OCI-LY3 (cell line): ENCODE measurements at regions not wholly inside any gene's neighbourhood (a gene's known extent, or its start where the extent isn't known, plus 50 kb on each side); places are given as distances from the start of the nearest gene placed in this dataset.

Experiments
- H2AFZ ChIP-seq: fragments of 200-600, 300-600 bp; shearing (Covaris generic); 2 replicates; pipeline ENCODE4 v1.6.0; 2014; ENCODE audit warnings: antibody characterized with exemption, low read depth, low read length
- H3K27ac ChIP-seq: fragments of 200-600, 300-600 bp; sonication (generic); 2 replicates; pipeline ENCODE4 v1.5.1; 2014; ENCODE audit warnings: mild to moderate bottlenecking, low read length, moderate library complexity, mixed read lengths
- H3K27me3 ChIP-seq: fragments of 200-600, 300-600 bp; sonication (generic); 2 replicates; pipeline ENCODE4 v1.6.1; 2014; ENCODE audit warnings: low read depth, low read length, mixed read lengths
- H3K36me3 ChIP-seq: fragments of 200-600, 300-600 bp; sonication (generic); replicated peaks from 2 replicates; pipeline ENCODE3; 2014; ENCODE audit warnings: low read depth, low read length, mixed read lengths
- H3K4me1 ChIP-seq: fragments of 300-600, 200-600 bp; sonication (generic); 2 replicates; pipeline ENCODE4 v1.6.1; 2014; ENCODE audit warnings: low read length, mixed read lengths
- H3K4me2 ChIP-seq: fragments of 200-600, 300-600 bp; sonication (generic); 2 replicates; pipeline ENCODE4 v1.6.1; 2014; ENCODE audit warnings: low read length, mixed read lengths
- H3K4me3 ChIP-seq: fragments of 300-600, 200-600 bp; sonication (generic); 2 replicates; pipeline ENCODE4 v1.5.1; 2014; ENCODE audit warnings: antibody characterized with exemption, mild to moderate bottlenecking, low read length, moderate library complexity
- H3K79me2 ChIP-seq: fragments of 300-600, 200-600 bp; shearing (Covaris generic); 2 replicates; pipeline ENCODE4 v1.6.1; 2014; ENCODE audit warnings: mild to moderate bottlenecking, low read length, mixed read lengths
- H3K9ac ChIP-seq: fragments of 300-600, 200-600 bp; shearing (Covaris generic); 2 replicates; pipeline ENCODE4 v1.6.0; 2014; ENCODE audit warnings: mild to moderate bottlenecking, low read length, moderate library complexity
- H3K9me3 ChIP-seq: fragments of 200-600, 300-600 bp; shearing (Covaris generic); 2 replicates; pipeline ENCODE4 v1.6.1; 2014; ENCODE audit warnings: low read length, mixed read lengths; ENCODE audit not compliant: insufficient read depth
- H4K20me1 ChIP-seq: fragments of 200-600, 300-600 bp; sonication (generic); 2 replicates; pipeline ENCODE4 v1.6.1; 2016; ENCODE audit warnings: low read length, mixed read lengths; ENCODE audit not compliant: insufficient read depth
- EZH2phosphoT487 ChIP-seq: fragments of 200-600 bp; shearing (Covaris generic); IDR thresholded peaks from 2 replicates; pipeline ENCODE4 v1.6.1; 2018; ENCODE audit warnings: antibody characterized with exemption, mixed run types, low read depth
- TF ChIP-seq, protein P1 (sequence below): fragments of 200-600, 300-600 bp; sonication (generic); IDR thresholded peaks from 2 replicates; pipeline ENCODE4 v1.5.1; 2014; ENCODE audit warnings: antibody characterized with exemption, low read length, low read depth

DNA sequence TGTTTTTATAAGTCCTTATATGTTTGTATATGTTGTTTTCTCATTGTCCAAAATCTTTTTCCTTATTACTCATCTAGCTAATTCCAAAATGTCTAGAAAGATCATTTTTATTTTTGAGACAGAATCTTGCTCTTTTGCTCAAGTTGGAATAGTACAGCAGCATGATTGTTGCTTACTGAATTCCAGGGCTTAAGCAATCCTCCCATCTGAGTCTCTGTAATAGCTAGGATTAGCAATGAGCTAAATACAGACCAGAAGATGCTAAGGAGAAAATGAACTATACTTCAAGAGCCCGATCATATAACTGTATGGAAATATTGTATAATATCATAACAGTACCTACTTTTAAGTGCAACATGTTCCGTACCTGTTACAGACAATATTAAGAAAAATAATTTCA lies 1027.0 kb downstream of the STIM2 start:
- no peak for TF ChIP-seq EZH2phosphoT487
- TF ChIP-seq, protein P1, sequence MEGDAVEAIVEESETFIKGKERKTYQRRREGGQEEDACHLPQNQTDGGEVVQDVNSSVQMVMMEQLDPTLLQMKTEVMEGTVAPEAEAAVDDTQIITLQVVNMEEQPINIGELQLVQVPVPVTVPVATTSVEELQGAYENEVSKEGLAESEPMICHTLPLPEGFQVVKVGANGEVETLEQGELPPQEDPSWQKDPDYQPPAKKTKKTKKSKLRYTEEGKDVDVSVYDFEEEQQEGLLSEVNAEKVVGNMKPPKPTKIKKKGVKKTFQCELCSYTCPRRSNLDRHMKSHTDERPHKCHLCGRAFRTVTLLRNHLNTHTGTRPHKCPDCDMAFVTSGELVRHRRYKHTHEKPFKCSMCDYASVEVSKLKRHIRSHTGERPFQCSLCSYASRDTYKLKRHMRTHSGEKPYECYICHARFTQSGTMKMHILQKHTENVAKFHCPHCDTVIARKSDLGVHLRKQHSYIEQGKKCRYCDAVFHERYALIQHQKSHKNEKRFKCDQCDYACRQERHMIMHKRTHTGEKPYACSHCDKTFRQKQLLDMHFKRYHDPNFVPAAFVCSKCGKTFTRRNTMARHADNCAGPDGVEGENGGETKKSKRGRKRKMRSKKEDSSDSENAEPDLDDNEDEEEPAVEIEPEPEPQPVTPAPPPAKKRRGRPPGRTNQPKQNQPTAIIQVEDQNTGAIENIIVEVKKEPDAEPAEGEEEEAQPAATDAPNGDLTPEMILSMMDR: no peak
- Histone ChIP-seq H3K4me1 (peaks cover 19% of the 10 kb centered on the region), H3K9me3 (no peaks in the 10 kb centered on the region), H3K27me3 (no peaks in the 10 kb centered on the region), H3K79me2 (no peaks in the 10 kb centered on the region), H3K36me3 (no peaks in the 10 kb centered on the region), H2AFZ (no peak overlapping the region), H3K4me2 (no peak overlapping the region), H3K4me3 (no peak overlapping the region), H3K9ac (no peak overlapping the region), H4K20me1 (no peaks in the 10 kb centered on the region), H3K27ac (no peak overlapping the region)

DNA sequence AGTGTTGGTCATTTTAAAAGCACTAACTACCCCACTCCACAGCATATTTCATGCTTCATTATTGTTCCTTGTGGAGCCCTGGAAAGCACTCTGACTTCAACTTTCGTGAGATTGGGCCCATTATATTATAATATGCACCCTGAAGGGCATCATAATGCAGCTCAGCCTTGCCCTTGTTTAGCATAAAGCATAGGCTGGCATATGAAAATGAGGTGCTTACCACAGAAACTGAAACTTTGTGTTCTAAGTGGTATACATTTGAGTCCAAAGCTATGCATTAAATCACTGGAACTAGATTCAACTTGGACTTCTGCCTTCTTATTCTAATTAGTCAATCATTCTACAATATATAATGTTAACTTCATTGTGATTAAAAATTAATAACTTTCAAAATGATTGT lies 1027.9 kb downstream of the STIM2 start:
- Histone ChIP-seq H3K9ac (no peak overlapping the region), H3K27ac (no peak overlapping the region), H4K20me1 (no peaks in the 10 kb centered on the region), H3K4me2 (no peak overlapping the region), H3K9me3 (no peaks in the 10 kb centered on the region), H3K4me1 (peaks cover 19% of the 10 kb centered on the region), H3K27me3 (no peaks in the 10 kb centered on the region), H2AFZ (no peak overlapping the region), H3K79me2 (no peaks in the 10 kb centered on the region), H3K4me3 (no peak overlapping the region), H3K36me3 (no peaks in the 10 kb centered on the region)
- TF ChIP-seq EZH2phosphoT487: no peak
- TF ChIP-seq, protein P1: no peak

DNA sequence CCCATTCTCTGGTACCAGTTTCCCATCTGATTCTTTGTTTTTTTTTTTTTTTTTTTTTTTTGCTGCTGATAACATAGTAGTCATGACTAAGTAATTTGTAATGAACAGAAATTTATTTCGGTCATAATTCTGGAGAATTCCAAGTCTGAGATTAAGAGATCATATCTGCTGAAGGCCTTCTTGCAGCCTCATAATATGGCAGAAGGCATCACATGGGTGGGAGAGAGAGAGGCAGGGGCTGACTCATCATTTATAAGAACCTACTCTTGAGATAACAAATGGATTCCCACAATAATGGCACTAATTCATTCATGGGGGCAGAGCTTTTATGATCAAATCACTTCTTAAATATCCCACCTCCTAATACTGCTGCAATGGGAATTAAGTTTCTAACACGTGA lies 1034.3 kb downstream of the STIM2 start:
- H3K4me1 ChIP-seq: no peaks in the 10 kb centered on the region

DNA sequence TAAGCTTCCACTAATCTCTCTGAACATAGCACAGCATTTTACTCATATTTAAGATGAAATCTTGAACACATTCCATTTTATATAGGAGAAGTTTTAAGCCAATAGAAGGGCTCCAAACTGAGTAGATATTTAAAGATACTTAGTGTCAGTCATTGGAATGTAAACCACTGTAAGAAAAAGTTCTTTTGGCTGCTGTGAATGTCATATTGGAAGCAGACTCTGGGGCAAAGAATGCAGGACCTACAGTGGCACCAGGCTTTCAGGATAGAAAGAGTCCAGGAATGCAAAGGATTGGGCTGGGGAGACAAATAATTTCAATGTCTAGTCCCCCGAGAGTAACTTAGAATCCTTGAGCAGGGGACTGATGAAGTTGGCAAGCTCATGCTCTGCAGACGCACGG lies 1047.7 kb downstream of the STIM2 start:
- no peak overlapping the region for H2AFZ ChIP-seq
- TF ChIP-seq, protein P1: no peak
- TF ChIP-seq EZH2phosphoT487: no peak
- H3K27ac ChIP-seq: no peak overlapping the region
- no peak overlapping the region for H3K4me2 ChIP-seq
- H4K20me1 ChIP-seq: no peaks in the 10 kb centered on the region
- H3K4me3 ChIP-seq: no peak overlapping the region
- H3K9ac ChIP-seq: no peak overlapping the region
- no peaks in the 10 kb centered on the region for H3K9me3 ChIP-seq
- H3K36me3 ChIP-seq: no peaks in the 10 kb centered on the region
- H3K4me1 ChIP-seq: no peaks in the 10 kb centered on the region
- H3K27me3 ChIP-seq: no peaks in the 10 kb centered on the region
- no peaks in the 10 kb centered on the region for H3K79me2 ChIP-seq

More for the DNA sequence above, 1034.3 kb downstream of the STIM2 start:
- TF ChIP-seq, protein P1: no peak
- TF ChIP-seq EZH2phosphoT487: no peak
- Histone ChIP-seq H3K27me3 (no peaks in the 10 kb centered on the region), H3K4me3 (no peak overlapping the region), H3K9me3 (no peaks in the 10 kb centered on the region), H3K27ac (no peak overlapping the region), H3K4me2 (no peak overlapping the region), H3K79me2 (no peaks in the 10 kb centered on the region), H4K20me1 (no peaks in the 10 kb centered on the region), H2AFZ (no peak overlapping the region), H3K9ac (no peak overlapping the region), H3K36me3 (no peaks in the 10 kb centered on the region)
